ENCODE measurements at regions not wholly inside any gene's neighbourhood (a gene's known extent, or its start where the extent isn't known, plus 50 kb on each side); places are given as distances from the start of the nearest gene placed in this dataset.
"Not testable (repeated sequence)": the region's sequence is repeated elsewhere in the genome, so short reads cannot be mapped to it uniquely, and the experiment has no call there.

- TF ChIP-seq, protein P1, sequence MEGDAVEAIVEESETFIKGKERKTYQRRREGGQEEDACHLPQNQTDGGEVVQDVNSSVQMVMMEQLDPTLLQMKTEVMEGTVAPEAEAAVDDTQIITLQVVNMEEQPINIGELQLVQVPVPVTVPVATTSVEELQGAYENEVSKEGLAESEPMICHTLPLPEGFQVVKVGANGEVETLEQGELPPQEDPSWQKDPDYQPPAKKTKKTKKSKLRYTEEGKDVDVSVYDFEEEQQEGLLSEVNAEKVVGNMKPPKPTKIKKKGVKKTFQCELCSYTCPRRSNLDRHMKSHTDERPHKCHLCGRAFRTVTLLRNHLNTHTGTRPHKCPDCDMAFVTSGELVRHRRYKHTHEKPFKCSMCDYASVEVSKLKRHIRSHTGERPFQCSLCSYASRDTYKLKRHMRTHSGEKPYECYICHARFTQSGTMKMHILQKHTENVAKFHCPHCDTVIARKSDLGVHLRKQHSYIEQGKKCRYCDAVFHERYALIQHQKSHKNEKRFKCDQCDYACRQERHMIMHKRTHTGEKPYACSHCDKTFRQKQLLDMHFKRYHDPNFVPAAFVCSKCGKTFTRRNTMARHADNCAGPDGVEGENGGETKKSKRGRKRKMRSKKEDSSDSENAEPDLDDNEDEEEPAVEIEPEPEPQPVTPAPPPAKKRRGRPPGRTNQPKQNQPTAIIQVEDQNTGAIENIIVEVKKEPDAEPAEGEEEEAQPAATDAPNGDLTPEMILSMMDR (IDR thresholded peaks at IDR 0.05), result not testable (repeated sequence)
- TF ChIP-seq POLR2A (IDR thresholded peaks at IDR 0.05), result not testable (repeated sequence)
These were observed 138.4 kb downstream of the TNFRSF13B start for GRCh38 chr17:16833517-16833916.
